NCI-H2171 (cell line): ENCODE measurements at regions not wholly inside any gene's neighbourhood (a gene's known extent, or its start where the extent isn't known, plus 50 kb on each side); places are given as distances from the start of the nearest gene placed in this dataset.

ENCODE experiments used
- DNase-seq: peaks from one replicate; lab custom pipeline; 2025; lab: John Stamatoyannopoulos, UW

- DNase-seq = no peak
These were observed 622.7 kb downstream of the ZPLD1 start for GRCh38 chr3:103057487-103057886.

- DNase-seq = no peak
These were observed 624.6 kb downstream of the ZPLD1 start for GRCh38 chr3:103059432-103059831.

GRCh38 chr3:103060242-103060641 lies 625.4 kb downstream of the ZPLD1 start:
- DNase-seq = no peak

- no peak for DNase-seq
These were observed 633.1 kb downstream of the ZPLD1 start for GRCh38 chr3:103067963-103068362.

GRCh38 chr3:103075282-103075681 lies 640.5 kb downstream of the ZPLD1 start:
- DNase-seq = no peak

GRCh38 chr3:103077910-103078309 lies 643.1 kb downstream of the ZPLD1 start:
- DNase-seq = no peak

- no peak for DNase-seq
These were observed 647.7 kb downstream of the ZPLD1 start for GRCh38 chr3:103082501-103082900.

GRCh38 chr3:103083848-103084631 lies 649.2 kb downstream of the ZPLD1 start:
- DNase-seq = no peak

GRCh38 chr3:103085465-103085864 lies 650.6 kb downstream of the ZPLD1 start:
- DNase-seq = no peak

GRCh38 chr3:103089758-103090157 lies 654.9 kb downstream of the ZPLD1 start:
- DNase-seq = no peak

GRCh38 chr3:103105206-103105605 lies 670.4 kb downstream of the ZPLD1 start:
- no peak for DNase-seq

GRCh38 chr3:103112273-103112672 lies 677.5 kb downstream of the ZPLD1 start:
- no peak for DNase-seq

GRCh38 chr3:103126115-103126514 lies 691.3 kb downstream of the ZPLD1 start:
- no peak for DNase-seq

GRCh38 chr3:103127098-103127630 lies 692.3 kb downstream of the ZPLD1 start:
- DNase-seq = no peak

GRCh38 chr3:103127737-103128136 lies 692.9 kb downstream of the ZPLD1 start:
- DNase-seq = no peak

GRCh38 chr3:103134023-103134724 lies 699.4 kb downstream of the ZPLD1 start:
- no peak for DNase-seq

GRCh38 chr3:103136621-103137020 lies 701.8 kb downstream of the ZPLD1 start:
- no peak for DNase-seq

- no peak for DNase-seq
These were observed 703.0 kb downstream of the ZPLD1 start for GRCh38 chr3:103137830-103138229.

GRCh38 chr3:103158183-103158582 lies 723.4 kb downstream of the ZPLD1 start:
- DNase-seq = no peak

- DNase-seq = no peak
These were observed 732.1 kb downstream of the ZPLD1 start for GRCh38 chr3:103166890-103167289.

- DNase-seq = no peak
These were observed 733.0 kb downstream of the ZPLD1 start for GRCh38 chr3:103167850-103168249.

- DNase-seq = no peak
These were observed 734.5 kb downstream of the ZPLD1 start for GRCh38 chr3:103169289-103169688.

- no peak for DNase-seq
These were observed 735.8 kb downstream of the ZPLD1 start for GRCh38 chr3:103170651-103171050.
